ENCODE measurements at regions not wholly inside any gene's neighbourhood (a gene's known extent, or its start where the extent isn't known, plus 50 kb on each side); places are given as distances from the start of the nearest gene placed in this dataset.

DNA sequence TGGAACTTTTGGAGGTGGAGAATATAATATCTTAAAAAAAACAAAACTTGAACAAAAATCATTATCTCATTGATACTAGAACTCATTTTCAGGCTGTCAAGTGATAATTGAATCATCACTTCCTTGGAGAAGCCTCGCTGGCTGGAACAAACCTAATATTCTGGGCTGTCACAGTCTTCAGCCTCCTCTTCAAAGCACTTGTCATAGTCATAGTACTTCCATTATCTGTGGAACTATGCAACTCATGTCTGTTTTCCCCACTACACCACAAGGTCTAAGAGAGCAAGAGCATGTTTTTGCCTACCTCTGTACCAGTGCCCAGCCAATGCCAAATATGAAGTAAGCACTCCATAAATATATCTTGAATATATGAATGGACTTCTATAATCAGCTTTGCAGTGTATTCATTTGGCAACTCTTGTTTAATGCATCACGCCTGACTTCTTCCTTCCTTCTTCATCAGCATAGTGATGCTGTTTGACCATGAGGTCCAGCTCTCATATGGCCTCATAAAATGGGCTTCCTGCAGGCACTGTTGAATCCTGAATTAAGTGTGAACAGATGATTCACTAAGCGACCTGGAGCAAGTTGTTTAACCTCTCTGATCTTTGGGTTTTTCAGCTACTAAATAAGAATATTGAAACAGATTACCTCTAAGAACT, 86.6 kb upstream of the SNRK start:
- DNase-seq (ENCODE audit: low read depth): no peak
- no peak overlapping the region for H3K4me3 ChIP-seq (ENCODE audit: low read length)
- TF ChIP-seq CTCF (IDR thresholded peaks at IDR 0.05; ENCODE audit: insufficient read depth, low read depth, low read length, missing control alignments): no peak

DNA sequence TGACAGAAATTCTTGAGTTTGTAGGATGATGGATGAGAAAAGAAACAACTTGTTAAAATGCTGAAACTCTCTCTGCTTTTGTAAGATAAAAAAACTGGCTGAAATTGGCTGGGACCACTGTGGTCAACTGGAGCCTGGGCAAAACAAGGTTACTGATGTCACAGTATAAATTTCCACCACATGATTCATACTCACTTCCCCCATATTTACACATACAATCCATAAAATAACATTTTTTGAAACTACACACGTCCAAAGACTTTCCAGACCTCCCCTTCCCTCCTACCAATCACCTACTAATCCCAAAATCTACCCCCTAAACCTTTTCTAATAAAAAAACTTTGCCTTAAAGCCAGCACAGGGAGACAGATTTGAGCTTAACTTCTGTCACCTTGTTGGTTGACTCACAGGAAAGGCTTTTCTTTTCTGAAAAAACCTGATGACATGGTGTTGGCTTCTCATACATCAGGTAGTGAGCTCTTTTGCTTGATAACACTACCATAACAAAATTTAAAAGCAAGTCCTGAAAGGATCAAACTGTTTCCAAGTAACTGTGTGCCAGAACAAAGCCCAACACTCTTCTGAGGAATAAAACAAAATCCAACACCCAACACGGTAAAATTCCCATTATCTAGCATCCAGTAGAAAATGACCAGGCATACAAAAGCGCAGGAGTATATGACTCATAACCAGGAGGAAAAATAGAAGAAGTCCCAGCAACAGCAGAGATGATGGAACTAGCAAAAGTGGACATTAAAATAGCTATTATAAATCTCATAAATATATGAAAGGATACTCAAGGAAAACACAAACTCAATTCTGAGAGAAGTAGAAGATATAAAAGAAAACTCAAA, 87.3 kb upstream of the SNRK start:
- no peak for TF ChIP-seq CTCF (IDR thresholded peaks at IDR 0.05; ENCODE audit: insufficient read depth, low read depth, low read length, missing control alignments)
- H3K4me3 ChIP-seq (ENCODE audit: low read length): no peak overlapping the region
- DNase-seq (ENCODE audit: low read depth): no peak

DNA sequence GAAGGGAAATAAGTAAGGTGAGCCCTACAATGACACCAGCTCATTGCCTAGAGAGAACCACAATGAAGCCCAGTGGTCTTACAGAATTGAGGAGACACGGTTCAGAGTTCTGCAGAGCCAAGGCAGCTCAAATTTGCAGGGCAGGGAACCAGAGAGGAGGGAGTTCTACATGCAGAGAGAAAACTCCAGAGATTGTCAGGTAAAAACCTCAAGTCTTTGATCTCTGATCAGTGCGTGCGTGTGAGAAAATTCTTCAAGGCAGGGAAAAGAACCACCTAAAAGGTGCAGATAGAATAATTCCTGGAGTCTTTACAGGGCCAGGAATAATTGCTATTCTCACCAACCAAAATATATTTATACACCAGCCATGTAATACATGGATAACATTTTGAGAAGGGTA, 88.0 kb upstream of the SNRK start:
- no peak overlapping the region for H3K4me3 ChIP-seq (ENCODE audit: low read length)
- no peak for TF ChIP-seq CTCF (IDR thresholded peaks at IDR 0.05; ENCODE audit: insufficient read depth, low read depth, low read length, missing control alignments)
- no peak for DNase-seq (ENCODE audit: low read depth)

- DNase-seq (ENCODE audit: low read depth): no peak
- no peak for TF ChIP-seq CTCF (IDR thresholded peaks at IDR 0.05; ENCODE audit: insufficient read depth, low read depth, low read length, missing control alignments)
Measured at GRCh38 chr3:43197181-43197580, 89.2 kb upstream of the SNRK start.

GRCh38 chr3:43196721-43197120, 89.6 kb upstream of the SNRK start:
- no peak for DNase-seq (ENCODE audit: low read depth)
- no peak for TF ChIP-seq CTCF (IDR thresholded peaks at IDR 0.05; ENCODE audit: insufficient read depth, low read depth, low read length, missing control alignments)
- H3K4me3 ChIP-seq (ENCODE audit: low read length): no peak overlapping the region

More at GRCh38 chr3:43197181-43197580, 89.2 kb upstream of the SNRK start:
- H3K4me3 ChIP-seq (ENCODE audit: low read length): no peak overlapping the region

DNA sequence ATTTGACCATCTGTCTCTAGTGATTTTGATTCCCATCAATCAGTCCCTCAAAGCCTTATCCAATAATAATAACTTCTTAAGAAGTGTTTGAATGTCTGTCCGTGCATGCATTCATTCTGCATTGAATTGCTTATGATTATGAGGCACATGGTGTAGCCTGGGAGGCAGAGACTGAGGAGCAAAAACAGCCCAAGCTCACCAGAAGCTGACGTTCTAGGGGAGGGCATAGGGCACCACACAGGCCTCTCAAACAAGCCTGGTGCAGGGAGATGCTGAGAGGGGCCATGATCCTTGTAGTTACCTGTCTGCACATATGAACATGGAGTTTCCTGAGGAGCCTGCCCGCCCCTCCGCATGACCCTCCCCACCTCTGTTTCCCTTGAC, 89.2 kb upstream of the POMGNT2 start:
- no peak overlapping the region for H3K4me3 ChIP-seq (ENCODE audit: low read length)
- DNase-seq (ENCODE audit: low read depth): no peak
- no peak for TF ChIP-seq CTCF (IDR thresholded peaks at IDR 0.05; ENCODE audit: insufficient read depth, low read depth, low read length, missing control alignments)
